Smooth muscle cell (in vitro differentiated cells): ENCODE measurements at regions not wholly inside any gene's neighbourhood (a gene's known extent, or its start where the extent isn't known, plus 50 kb on each side); places are given as distances from the start of the nearest gene placed in this dataset.

Experiments used
- DNase-seq: peaks from one replicate; lab custom pipeline; 2025; ENCODE audit not compliant: unreplicated experiment; lab: John Stamatoyannopoulos, UW
- H2AFZ ChIP-seq: fragments of 200-600 bp; sonication (generic); 2 replicates; pipeline ENCODE4 v1.6.0; 2016; ENCODE audit warnings: antibody characterized with exemption, low read depth, mild to moderate bottlenecking
- H3F3A ChIP-seq: fragments of 200-600 bp; sonication (generic); 2 replicates; pipeline ENCODE4 v1.6.0; 2017; ENCODE audit warnings: antibody characterized with exemption, low read depth
- H3K27ac ChIP-seq: fragments of 200-600 bp; sonication (generic); 2 replicates; pipeline ENCODE4 v1.5.1; 2016; ENCODE audit warnings: low read depth, mild to moderate bottlenecking
- H3K27me3 ChIP-seq: fragments of 200-600 bp; sonication (generic); 2 replicates; pipeline ENCODE4 v1.6.1; 2016; ENCODE audit warnings: low read depth, mild to moderate bottlenecking
- H3K36me3 ChIP-seq: fragments of 200-600 bp; sonication (generic); 2 replicates; pipeline ENCODE4 v1.5.1; 2016; ENCODE audit warnings: low read depth
- H3K4me1 ChIP-seq: fragments of 200-600 bp; sonication (generic); 2 replicates; pipeline ENCODE4 v1.5.1; 2016; ENCODE audit warnings: low read depth
- H3K4me2 ChIP-seq: fragments of 200-600 bp; sonication (generic); 2 replicates; pipeline ENCODE4 v1.6.0; 2016; ENCODE audit warnings: mild to moderate bottlenecking
- H3K4me3 ChIP-seq: fragments of 200-600 bp; sonication (generic); 2 replicates; pipeline ENCODE4 v1.5.1; 2016; ENCODE audit warnings: mild to moderate bottlenecking
- H3K79me2 ChIP-seq: fragments of 200-600 bp; sonication (generic); 2 replicates; pipeline ENCODE4 v1.6.0; 2016; ENCODE audit warnings: low read depth, mild to moderate bottlenecking
- H3K9ac ChIP-seq: fragments of 200-600 bp; sonication (generic); 2 replicates; pipeline ENCODE4 v1.6.0; 2016; ENCODE audit warnings: low read depth
- H3K9me3 ChIP-seq: fragments of 200-600 bp; sonication (generic); replicated peaks from 2 replicates; pipeline ENCODE4 v1.5.1; 2016; ENCODE audit warnings: low read depth
- H4K20me1 ChIP-seq: fragments of 200-600 bp; sonication (generic); 2 replicates; pipeline ENCODE4 v1.6.0; 2016; ENCODE audit warnings: low read depth
- CTCF ChIP-seq: fragments of 200-600 bp; sonication (generic); IDR thresholded peaks from 2 replicates; pipeline ENCODE4 v1.5.1; 2017; ENCODE audit warnings: borderline replicate concordance, mild to moderate bottlenecking, antibody characterized with exemption; ENCODE audit not compliant: insufficient read depth, poor library complexity, severe bottlenecking
- WGBS: methylation state at CpG from one replicate; pipeline ENCODE4 v1.1.7; 2016; ENCODE audit warnings: low lambda C conversion rate; 5-methylcytosine and 5-hydroxymethylcytosine counted together

GRCh38 chr10:121414366-121415062 is 183.7 kb downstream of the FGFR2 start:
- no peaks in the 10 kb centered on the region for H3K4me1 ChIP-seq
- no peak overlapping the region for H3K4me2 ChIP-seq
- WGBS, result 83% methylated on average over 1 of the region's 1 CpG
- H2AFZ ChIP-seq, result no peak overlapping the region
- H3K27ac ChIP-seq, result no peak overlapping the region
- no peaks in the 10 kb centered on the region for H3K9me3 ChIP-seq
- no peaks in the 10 kb centered on the region for H3K79me2 ChIP-seq
- H3K27me3 ChIP-seq, result no peaks in the 10 kb centered on the region
- DNase-seq, result no peak
- no peak for TF ChIP-seq CTCF
- no peaks in the 10 kb centered on the region for H3F3A ChIP-seq
- H3K4me3 ChIP-seq, result no peak overlapping the region
- H4K20me1 ChIP-seq, result no peaks in the 10 kb centered on the region
- no peak overlapping the region for H3K9ac ChIP-seq
- H3K36me3 ChIP-seq, result no peaks in the 10 kb centered on the region

- Histone ChIP-seq H2AFZ (no peak overlapping the region), H4K20me1 (no peaks in the 10 kb centered on the region), H3K27me3 (no peaks in the 10 kb centered on the region), H3K36me3 (no peaks in the 10 kb centered on the region), H3K9ac (no peak overlapping the region), H3K4me1 (no peaks in the 10 kb centered on the region), H3F3A (no peaks in the 10 kb centered on the region), H3K27ac (no peak overlapping the region), H3K4me2 (no peak overlapping the region), H3K4me3 (no peak overlapping the region), H3K9me3 (no peaks in the 10 kb centered on the region), H3K79me2 (no peaks in the 10 kb centered on the region)
- TF ChIP-seq CTCF, result no peak
- 71% methylated on average over 1 of the region's 1 CpG for WGBS
- DNase-seq, result no peak
These were observed 183.2 kb downstream of the FGFR2 start for GRCh38 chr10:121415063-121415399.

GRCh38 chr10:121416071-121416470 is 182.2 kb downstream of the FGFR2 start:
- no peak for DNase-seq
- WGBS, result 95% methylated on average over 1 of the region's 1 CpG

More at GRCh38 chr10:121416071-121416470, 182.2 kb downstream of the FGFR2 start:
- no peak overlapping the region for H3K4me3 ChIP-seq
- H3K4me1 ChIP-seq, result no peaks in the 10 kb centered on the region
- H3F3A ChIP-seq, result no peaks in the 10 kb centered on the region
- H3K27me3 ChIP-seq, result no peaks in the 10 kb centered on the region
- no peaks in the 10 kb centered on the region for H3K36me3 ChIP-seq
- no peaks in the 10 kb centered on the region for H3K79me2 ChIP-seq
- no peak overlapping the region for H3K27ac ChIP-seq
- H2AFZ ChIP-seq, result no peak overlapping the region
- no peaks in the 10 kb centered on the region for H4K20me1 ChIP-seq
- no peak for TF ChIP-seq CTCF
- H3K9ac ChIP-seq, result no peak overlapping the region
- H3K9me3 ChIP-seq, result no peaks in the 10 kb centered on the region
- H3K4me2 ChIP-seq, result no peak overlapping the region
